GM23248 (cell line): ENCODE measurements at regions not wholly inside any gene's neighbourhood (a gene's known extent, or its start where the extent isn't known, plus 50 kb on each side); places are given as distances from the start of the nearest gene placed in this dataset.
A peak's percentile ranks its signal among the peaks of the same experiment; 100 is the strongest.

ENCODE experiments used
- DNase-seq: peaks from one replicate; pipeline ENCODE4 v3.0.0-alpha.2; 2015
- H2AFZ ChIP-seq: fragments of 200-600 bp; sonication (generic); 2 replicates; pipeline ENCODE4 v1.6.1; 2016; ENCODE audit warnings: antibody characterized with exemption
- H3F3A ChIP-seq: fragments of 200-600 bp; sonication (generic); 2 replicates; pipeline ENCODE4 v1.6.1; 2016; ENCODE audit warnings: mild to moderate bottlenecking, antibody characterized with exemption, mixed run types; ENCODE audit not compliant: insufficient read depth
- H3K27ac ChIP-seq: fragments of 200-600 bp; sonication (generic); 2 replicates; pipeline ENCODE4 v1.5.1; 2016; ENCODE audit warnings: mild to moderate bottlenecking
- H3K27me3 ChIP-seq: fragments of 200-600 bp; sonication (generic); replicated peaks from 2 replicates; pipeline ENCODE4 v1.6.1; 2016; ENCODE audit warnings: mild to moderate bottlenecking; ENCODE audit not compliant: insufficient read depth
- H3K36me3 ChIP-seq: fragments of 200-600 bp; sonication (generic); 2 replicates; pipeline ENCODE4 v1.6.1; 2016; ENCODE audit warnings: low read depth, mild to moderate bottlenecking
- H3K4me1 ChIP-seq: fragments of 200-600 bp; sonication (generic); 2 replicates; pipeline ENCODE4 v1.6.1; 2016; ENCODE audit warnings: mild to moderate bottlenecking; ENCODE audit not compliant: insufficient read depth
- H3K4me2 ChIP-seq: fragments of 200-600 bp; sonication (generic); one replicate; pipeline ENCODE4 v1.6.1; 2016; ENCODE audit warnings: mild to moderate bottlenecking; ENCODE audit not compliant: unreplicated experiment
- H3K4me3 ChIP-seq: fragments of 200-600 bp; sonication (generic); 2 replicates; pipeline ENCODE4 v1.5.1; 2016; ENCODE audit warnings: mild to moderate bottlenecking
- H3K79me2 ChIP-seq: fragments of 200-600 bp; sonication (generic); 2 replicates; pipeline ENCODE4 v1.6.1; 2016; ENCODE audit warnings: mild to moderate bottlenecking; ENCODE audit not compliant: insufficient read depth
- H3K9ac ChIP-seq: fragments of 200-600 bp; sonication (generic); 2 replicates; pipeline ENCODE4 v1.6.1; 2016; ENCODE audit warnings: mild to moderate bottlenecking
- H3K9me2 ChIP-seq: fragments of 200-600 bp; sonication (generic); 2 replicates; pipeline ENCODE4 v1.6.1; 2016; ENCODE audit warnings: mixed run types, mild to moderate bottlenecking, moderate library complexity; ENCODE audit not compliant: insufficient read depth
- H3K9me3 ChIP-seq: fragments of 200-600 bp; sonication (generic); one replicate; pipeline ENCODE4 v1.6.1; 2017; ENCODE audit warnings: low read depth
- H4K20me1 ChIP-seq: fragments of 200-600 bp; sonication (generic); 2 replicates; pipeline ENCODE4 v1.6.0; 2016; ENCODE audit not compliant: insufficient read depth
- EZH2 ChIP-seq: fragments of 200-600 bp; sonication (generic); IDR thresholded peaks from 2 replicates; pipeline ENCODE4 v1.6.1; 2018; ENCODE audit warnings: antibody characterized with exemption, mild to moderate bottlenecking; ENCODE audit not compliant: insufficient read depth, poor library complexity, severe bottlenecking
- EZH2phosphoT487 ChIP-seq: fragments of 200-600 bp; sonication (generic); IDR thresholded peaks from 2 replicates; pipeline ENCODE4 v1.6.1; 2018; ENCODE audit warnings: antibody characterized with exemption, moderate library complexity, mild to moderate bottlenecking, low read depth; ENCODE audit not compliant: insufficient read depth
- WGBS, 2 experiments: methylation state at CpG; one replicate each; pipeline ENCODE4 v1.1.6; 2015 to 2017; ENCODE audit warnings: low lambda C conversion rate in 2 of 2, low coverage in 1 of 2; ENCODE audit errors: missing lambda C conversion rate in 2 of 2; 5-methylcytosine and 5-hydroxymethylcytosine counted together
- in situ Hi-C: fragments of 300-500 bp; cut with MboI; formaldehyde crosslinking; loops from 2 replicates; pipeline ENCODE4 v1.15.0; 2020

GRCh38 chr2:37816036-37816435 lies 109.1 kb upstream of the RMDN2 start:
- H3K4me2 ChIP-seq: no peak overlapping the region
- H3K9me2 ChIP-seq: no peaks in the 10 kb centered on the region
- WGBS, 2 experiments: 95 to 97% methylated on average over 8 of the region's 8 CpGs
- H2AFZ ChIP-seq: no peak overlapping the region
- no peaks in the 10 kb centered on the region for H3K9me3 ChIP-seq
- H3F3A ChIP-seq: peaks cover 19% of the 10 kb centered on the region
- H3K27ac ChIP-seq: no peak overlapping the region
- in situ Hi-C loops: no loop called here
- H3K27me3 ChIP-seq: no peaks in the 10 kb centered on the region
- H3K4me3 ChIP-seq: no peak overlapping the region
- peaks cover 14% of the 10 kb centered on the region for H3K4me1 ChIP-seq
- H3K36me3 ChIP-seq: no peaks in the 10 kb centered on the region
- DNase-seq: no peak
- H3K9ac ChIP-seq: no peak overlapping the region
- no peak for TF ChIP-seq EZH2phosphoT487
- no peak for TF ChIP-seq EZH2
- no peaks in the 10 kb centered on the region for H4K20me1 ChIP-seq
- no peaks in the 10 kb centered on the region for H3K79me2 ChIP-seq

- 92 to 96% methylated on average over 11 of the region's 11 CpGs for WGBS, 2 experiments
- no peaks in the 10 kb centered on the region for H4K20me1 ChIP-seq
Measured at GRCh38 chr2:37816686-37817085, 108.4 kb upstream of the RMDN2 start.

GRCh38 chr2:37819186-37819585 lies 105.9 kb upstream of the RMDN2 start:
- H3K79me2 ChIP-seq: no peaks in the 10 kb centered on the region
- H3K9me3 ChIP-seq: no peaks in the 10 kb centered on the region
- TF ChIP-seq EZH2 (no peak), EZH2phosphoT487 (no peak)
- no peaks in the 10 kb centered on the region for H3K9me2 ChIP-seq
- WGBS, 2 experiments: 0 to 2% methylated on average over 2 of the region's 2 CpGs
- peaks cover 38% of the 10 kb centered on the region for H3K4me1 ChIP-seq
- no peaks in the 10 kb centered on the region for H3K36me3 ChIP-seq
- peak overlapping the region; percentile 44 for H3K4me2 ChIP-seq
- H3K9ac ChIP-seq: 0 out of 2 replicates have a peak overlapping the region, but pooled peaks have one; percentile 23
- peak; percentile 96 for DNase-seq
- H3F3A ChIP-seq: peaks cover 28% of the 10 kb centered on the region
- no peaks in the 10 kb centered on the region for H4K20me1 ChIP-seq
- peak overlapping the region; percentile 65 for H3K27ac ChIP-seq
- no peaks in the 10 kb centered on the region for H3K27me3 ChIP-seq
- no peak overlapping the region for H3K4me3 ChIP-seq
- H2AFZ ChIP-seq: peak overlapping the region; percentile 54; the same call in 1 of the 2 replicates
- in situ Hi-C loops: no loop called here

More at GRCh38 chr2:37816686-37817085, 108.4 kb upstream of the RMDN2 start:
- Histone ChIP-seq H3K9me3 (no peaks in the 10 kb centered on the region), H3K9me2 (no peaks in the 10 kb centered on the region), H3K4me3 (no peak overlapping the region), H3F3A (peaks cover 21% of the 10 kb centered on the region), H3K9ac (no peak overlapping the region), H3K27me3 (no peaks in the 10 kb centered on the region), H3K36me3 (no peaks in the 10 kb centered on the region), H3K4me1 (peaks cover 20% of the 10 kb centered on the region), H3K27ac (no peak overlapping the region), H3K79me2 (no peaks in the 10 kb centered on the region), H2AFZ (no peak overlapping the region), H3K4me2 (no peak overlapping the region)
- no peak for DNase-seq
- TF ChIP-seq EZH2phosphoT487: no peak
- TF ChIP-seq EZH2: no peak
- in situ Hi-C loops: no loop called here

- no peak overlapping the region for H3K4me3 ChIP-seq
- no peaks in the 10 kb centered on the region for H3K9me2 ChIP-seq
- H2AFZ ChIP-seq: no peak overlapping the region
- no peaks in the 10 kb centered on the region for H4K20me1 ChIP-seq
- 41 to 48% methylated on average over 2 of the region's 2 CpGs for WGBS, 2 experiments
- peaks cover 38% of the 10 kb centered on the region for H3K4me1 ChIP-seq
- no peak overlapping the region for H3K4me2 ChIP-seq
- peak; percentile 18 for DNase-seq
- TF ChIP-seq EZH2phosphoT487 (no peak), EZH2 (no peak)
- H3K27me3 ChIP-seq: no peaks in the 10 kb centered on the region
- no peak overlapping the region for H3K27ac ChIP-seq
- no peaks in the 10 kb centered on the region for H3K36me3 ChIP-seq
- no peaks in the 10 kb centered on the region for H3K9me3 ChIP-seq
- H3K9ac ChIP-seq: no peak overlapping the region
- peaks cover 28% of the 10 kb centered on the region for H3F3A ChIP-seq
- no peaks in the 10 kb centered on the region for H3K79me2 ChIP-seq
- in situ Hi-C loops: no loop called here
Measured at GRCh38 chr2:37820471-37820986, 104.6 kb upstream of the RMDN2 start.
